NCI-H1092 treated with DMSO at 0.1 percent for 48 hours (cell line): ENCODE measurements at regions not wholly inside any gene's neighbourhood (a gene's known extent, or its start where the extent isn't known, plus 50 kb on each side); places are given as distances from the start of the nearest gene placed in this dataset.
"Not testable (repeated sequence)": the region's sequence is repeated elsewhere in the genome, so short reads cannot be mapped to it uniquely, and the experiment has no call there.

Source experiments
- DNase-seq: peaks from one replicate; lab custom pipeline; 2025; lab: John Stamatoyannopoulos, UW

DNA sequence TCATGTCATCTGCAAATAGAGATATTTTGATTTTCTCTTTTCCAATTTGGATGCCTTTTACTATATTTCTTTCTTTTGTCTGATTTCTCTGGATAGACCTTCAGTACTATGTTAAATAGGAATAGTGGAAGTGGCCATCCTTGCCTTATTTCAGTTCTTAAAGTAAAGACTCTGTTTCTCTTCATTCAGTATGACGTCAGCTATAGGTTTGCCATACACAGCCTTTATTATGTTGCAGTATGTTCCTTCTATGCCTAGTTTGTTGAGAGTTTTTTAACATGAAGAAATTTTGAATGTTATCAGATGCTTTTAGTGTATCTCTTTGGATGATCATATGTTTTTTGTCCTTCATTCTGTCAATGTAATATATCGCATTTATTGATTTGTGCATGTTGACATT, 566.7 kb upstream of the ROBO1 start:
- no peak for DNase-seq

- no peak for DNase-seq
Measured at GRCh38 chr3:80331494-80332170, 563.8 kb upstream of the ROBO1 start.

DNA sequence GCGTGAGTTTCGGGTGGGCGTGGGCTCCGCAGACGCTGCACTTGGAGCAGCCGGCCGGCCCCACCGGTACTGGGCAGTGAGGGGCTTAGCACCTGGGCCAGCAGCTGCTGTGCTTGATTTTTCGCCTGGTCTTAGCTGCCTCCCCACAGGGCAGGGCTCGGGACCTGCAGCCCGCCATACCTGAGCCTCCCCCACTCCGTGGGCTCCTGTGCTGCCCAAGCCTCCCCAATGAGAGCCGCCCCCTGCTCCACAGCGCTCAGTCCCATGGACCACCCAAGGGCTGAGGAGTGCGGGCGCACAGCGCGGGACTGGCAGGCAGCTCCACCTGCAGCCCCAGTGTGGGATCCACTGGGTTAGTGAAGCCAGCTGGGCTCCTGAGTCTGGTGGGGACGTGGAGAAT, 546.7 kb upstream of the ROBO1 start:
- not testable (repeated sequence) for DNase-seq

- no peak for DNase-seq
Measured at GRCh38 chr3:80308637-80309036, 540.8 kb upstream of the ROBO1 start.

- no peak for DNase-seq
Measured at GRCh38 chr3:80307844-80308243, 540.0 kb upstream of the ROBO1 start.

DNA sequence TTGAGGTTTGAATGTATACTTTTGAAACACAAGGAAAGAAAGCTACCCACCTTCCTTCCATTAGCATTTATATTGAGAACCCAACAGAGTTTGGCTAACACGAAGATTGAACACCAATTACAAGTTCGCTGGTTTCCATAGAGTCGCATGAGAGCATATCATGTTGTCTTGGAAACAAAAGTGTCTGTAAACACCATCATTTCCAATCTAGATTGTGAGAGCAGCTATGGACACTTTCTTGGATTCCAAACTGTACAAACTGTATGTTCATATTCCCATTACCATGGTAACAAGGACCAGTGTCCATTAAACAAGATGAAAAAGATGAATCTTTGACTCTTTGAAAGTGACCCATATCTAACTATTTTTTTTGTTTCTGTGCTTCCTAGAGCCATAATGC, 529.9 kb upstream of the ROBO1 start:
- DNase-seq: no peak

- DNase-seq: no peak
Measured at GRCh38 chr3:80285388-80285787, 517.6 kb upstream of the ROBO1 start.

DNA sequence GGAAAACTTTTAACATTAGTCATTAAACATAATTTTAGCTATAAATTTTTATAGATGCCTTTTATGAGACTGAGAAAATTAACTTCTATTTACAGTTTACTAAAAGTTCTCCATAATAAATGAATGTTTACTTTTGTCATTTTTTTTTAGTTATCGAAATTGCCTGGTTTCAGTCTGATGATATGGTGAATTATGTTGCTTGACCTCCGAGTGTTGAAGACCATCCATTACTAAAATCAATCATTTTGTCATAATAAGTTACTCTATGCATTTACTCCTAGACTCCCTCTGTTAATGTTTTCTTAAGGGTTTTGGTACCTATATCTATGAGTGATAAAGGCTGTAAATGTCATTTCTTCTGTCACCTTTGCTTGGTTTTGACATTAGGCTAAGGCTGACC, 516.0 kb upstream of the ROBO1 start:
- no peak for DNase-seq

DNA sequence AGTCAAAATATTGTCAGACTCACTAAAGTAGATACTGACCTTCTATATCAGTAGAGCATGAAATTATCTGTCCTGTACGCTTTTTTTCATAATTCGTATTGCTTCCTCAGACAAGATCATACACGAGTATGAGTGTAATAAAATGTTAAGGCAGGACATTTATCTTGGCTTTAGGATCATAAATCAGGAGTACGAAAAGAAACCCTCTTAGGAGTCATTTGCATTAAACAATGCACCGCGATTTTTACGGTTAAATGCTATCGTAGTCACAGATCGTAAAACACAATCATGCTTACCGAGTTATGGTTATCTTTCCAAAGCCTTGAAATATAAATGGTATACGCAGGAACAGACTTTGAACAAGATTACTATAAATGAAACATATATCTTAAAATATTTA, 510.3 kb upstream of the ROBO1 start:
- no peak for DNase-seq

GRCh38 chr3:80275120-80275519, 507.3 kb upstream of the ROBO1 start:
- no peak for DNase-seq

- DNase-seq: no peak
Measured at GRCh38 chr3:80263260-80263659, 495.5 kb upstream of the ROBO1 start.

DNA sequence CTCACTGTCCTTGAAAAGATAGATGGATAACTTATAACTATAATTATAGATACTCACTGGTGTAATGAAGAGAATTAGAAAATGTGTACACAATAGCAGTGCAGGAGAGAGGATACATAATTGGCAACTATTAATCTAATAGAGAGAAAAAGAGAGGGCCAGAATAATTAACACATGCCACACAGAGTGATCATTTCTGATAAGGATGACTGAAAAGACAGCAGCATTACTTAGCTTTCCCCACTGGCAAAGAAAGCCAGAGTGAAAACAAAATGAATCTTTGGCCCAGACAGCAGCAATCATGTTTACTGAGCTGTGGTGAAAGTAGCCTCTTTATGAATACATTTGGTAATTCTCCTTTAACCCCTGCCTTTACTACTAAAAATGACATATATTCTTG, 493.3 kb upstream of the ROBO1 start:
- no peak for DNase-seq

DNA sequence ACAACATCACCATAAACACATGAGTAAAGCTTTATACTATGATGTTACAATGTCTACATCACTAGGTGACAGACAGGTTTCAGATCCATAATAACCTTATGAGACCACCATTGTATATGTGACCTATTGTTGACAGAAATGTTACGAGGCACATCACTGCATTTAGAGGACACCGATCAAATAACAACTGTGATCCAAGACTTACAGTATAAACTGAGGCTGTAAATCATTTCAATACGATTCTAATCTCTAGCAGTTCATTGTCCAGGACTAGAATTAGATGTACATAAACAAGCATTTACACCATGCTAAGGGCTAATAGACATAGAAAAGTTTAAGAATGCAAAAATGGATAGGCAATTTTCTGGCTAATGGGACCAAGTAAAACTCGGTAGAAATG, 491.9 kb upstream of the ROBO1 start:
- no peak for DNase-seq

GRCh38 chr3:80252113-80252512, 484.3 kb upstream of the ROBO1 start:
- DNase-seq: no peak

DNA sequence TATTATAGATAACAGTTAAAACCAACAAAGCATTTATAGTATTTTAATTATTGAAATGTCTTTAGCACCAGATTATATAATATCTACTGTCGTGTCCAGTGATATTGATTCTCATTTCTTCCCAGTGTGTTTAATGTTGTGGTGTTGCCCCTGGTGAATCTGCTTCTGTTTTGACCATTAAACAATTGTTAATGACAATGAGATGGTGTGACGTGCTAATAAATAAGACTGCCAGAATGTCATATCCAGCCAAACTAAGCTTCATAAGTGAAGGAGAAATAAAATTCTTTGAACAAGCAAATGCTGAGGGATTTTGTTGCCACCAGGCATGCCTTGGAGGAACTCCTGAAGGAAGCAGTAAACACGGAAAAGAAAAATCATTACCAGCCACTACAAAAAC, 480.0 kb upstream of the ROBO1 start:
- DNase-seq: no peak

- no peak for DNase-seq
Measured at GRCh38 chr3:80244390-80244789, 476.6 kb upstream of the ROBO1 start.

DNA sequence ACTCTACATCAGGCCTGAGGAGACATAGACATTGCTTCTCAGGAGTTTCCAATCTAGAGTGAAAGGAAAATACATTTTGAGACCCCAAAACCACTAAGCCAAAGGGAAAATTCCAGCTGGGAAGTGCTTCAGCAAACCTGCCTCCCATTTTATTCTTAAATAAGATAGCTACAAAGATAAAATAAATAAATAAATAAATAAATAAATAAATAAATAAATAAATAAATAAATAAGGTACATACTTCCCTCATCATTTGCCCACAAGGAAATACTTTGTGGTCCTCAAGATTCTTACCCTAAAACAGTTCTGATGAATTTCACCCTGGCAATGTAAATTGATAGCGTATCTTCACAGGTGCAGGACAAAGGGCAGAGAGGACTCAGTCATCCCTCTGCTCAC, 474.0 kb upstream of the ROBO1 start:
- no peak for DNase-seq

DNA sequence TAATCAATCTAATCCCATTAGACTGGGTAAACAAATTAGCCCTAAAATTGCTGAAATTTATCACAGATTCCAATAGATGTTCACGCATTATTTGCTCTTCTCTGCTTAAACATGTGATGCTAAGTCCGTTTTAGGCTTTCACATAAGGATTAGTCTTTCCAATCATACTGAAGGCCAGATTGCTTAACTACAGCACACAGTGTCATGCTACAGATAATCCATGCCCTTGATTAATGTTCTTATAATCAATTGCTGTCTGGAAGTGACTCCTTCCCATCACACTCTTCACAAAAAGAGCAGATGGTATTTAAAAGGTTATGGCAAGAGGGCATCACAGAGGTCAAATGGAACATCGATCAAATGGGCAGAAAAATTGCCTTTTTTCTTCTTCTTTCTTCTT, 471.5 kb upstream of the ROBO1 start:
- DNase-seq: no peak

- no peak for DNase-seq
Measured at GRCh38 chr3:80238606-80239005, 470.8 kb upstream of the ROBO1 start.

DNA sequence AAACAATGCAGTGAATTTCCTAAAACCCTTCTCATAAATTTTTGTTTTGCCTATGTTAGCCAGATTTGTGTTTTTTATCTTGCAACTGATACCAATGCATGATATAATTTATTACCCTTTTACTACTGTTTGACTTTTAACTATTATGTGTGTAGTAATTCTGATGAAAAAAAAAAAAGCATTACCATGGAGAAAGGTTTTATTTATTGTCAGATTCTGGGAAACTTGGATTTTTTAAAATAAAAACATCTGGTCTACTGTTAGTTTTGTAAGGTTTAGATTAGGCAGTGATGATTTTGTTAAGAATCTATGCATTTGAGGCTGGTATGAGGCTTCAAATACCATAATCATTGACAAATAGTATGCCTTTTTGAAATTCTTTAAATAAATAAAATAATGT, 470.4 kb upstream of the ROBO1 start:
- no peak for DNase-seq

DNA sequence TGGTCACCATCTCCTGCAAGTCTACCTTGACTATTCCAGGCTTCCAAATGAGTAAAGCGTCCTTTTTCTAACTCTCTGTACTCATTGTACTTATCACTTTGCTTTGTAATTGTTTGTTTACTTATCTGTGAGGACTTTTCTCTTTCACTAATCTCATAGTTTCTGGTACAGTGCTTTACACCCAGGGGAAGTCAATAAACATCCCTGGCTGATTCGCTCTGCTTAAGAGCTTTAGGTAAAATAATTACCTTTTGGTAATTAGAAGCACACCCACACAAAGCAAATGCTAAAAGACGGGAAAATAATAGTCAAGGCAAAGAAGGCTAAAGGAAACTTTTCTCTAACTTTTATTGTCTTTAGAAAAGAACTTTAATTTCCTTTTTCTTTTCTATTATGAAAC, 466.9 kb upstream of the ROBO1 start:
- DNase-seq: no peak

DNA sequence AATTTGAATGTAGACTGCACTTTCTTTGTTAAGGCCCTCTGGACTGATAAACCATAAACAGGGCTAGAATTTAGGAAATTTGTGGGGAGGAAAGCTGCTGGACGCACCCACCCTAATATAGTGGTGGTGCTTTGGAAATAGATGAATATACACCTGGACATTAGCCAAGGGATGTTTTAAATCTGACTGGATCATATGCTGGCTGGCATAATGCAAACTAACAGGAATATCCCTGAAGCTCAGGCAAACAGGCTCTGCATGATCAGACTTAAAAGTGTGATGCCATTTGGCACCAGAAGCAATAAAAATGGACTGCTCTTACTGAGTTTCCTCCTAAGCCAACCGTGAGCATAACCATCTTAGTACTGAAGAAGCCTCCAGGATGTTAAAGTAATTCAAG, 465.8 kb upstream of the ROBO1 start:
- no peak for DNase-seq

GRCh38 chr3:80232760-80233159, 465.0 kb upstream of the ROBO1 start:
- no peak for DNase-seq

GRCh38 chr3:80230962-80231361, 463.2 kb upstream of the ROBO1 start:
- no peak for DNase-seq

DNA sequence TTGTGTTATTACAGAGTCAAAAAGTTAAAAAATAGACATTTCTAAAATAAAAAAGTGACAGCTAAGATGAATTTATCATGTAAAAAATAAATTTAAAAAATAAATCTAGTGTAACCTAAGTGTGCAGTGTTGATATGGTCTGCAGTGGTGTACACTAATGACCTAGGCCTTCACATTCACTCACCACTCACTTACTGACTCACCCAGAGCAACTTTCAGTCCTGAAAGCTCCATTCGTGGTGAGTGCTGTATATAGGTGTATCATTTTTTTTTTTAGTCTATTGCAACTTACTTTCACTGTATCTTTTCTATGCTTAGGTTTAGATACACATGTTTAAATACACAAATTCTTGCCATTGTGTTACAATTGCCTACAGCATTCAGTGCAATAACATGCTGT, 459.4 kb upstream of the ROBO1 start:
- DNase-seq: no peak
